GM21576 (cell line): ENCODE measurements at regions not wholly inside any gene's neighbourhood (a gene's known extent, or its start where the extent isn't known, plus 50 kb on each side); places are given as distances from the start of the nearest gene placed in this dataset.

ENCODE experiments used
- ATAC-seq: cut with Tn5 transposase; IDR thresholded peaks from one replicate; pipeline ENCODE4 v1.9.1; 2021; ENCODE audit warnings: mild to moderate bottlenecking, moderate library complexity; ENCODE audit not compliant: unreplicated experiment

GRCh38 chr18:66759050-66759828, 155.3 kb upstream of the CDH19 start:
- no peak for ATAC-seq

GRCh38 chr18:66757946-66758345, 154.1 kb upstream of the CDH19 start:
- ATAC-seq = no peak

- ATAC-seq = no peak
Measured at GRCh38 chr18:66754335-66754734, 150.4 kb upstream of the CDH19 start.

GRCh38 chr18:66752733-66753132, 148.8 kb upstream of the CDH19 start:
- no peak for ATAC-seq

- no peak for ATAC-seq
Measured at GRCh38 chr18:66749481-66750035, 145.7 kb upstream of the CDH19 start.

GRCh38 chr18:66749030-66749429, 145.1 kb upstream of the CDH19 start:
- no peak for ATAC-seq

- no peak for ATAC-seq
Measured at GRCh38 chr18:66742832-66743231, 138.9 kb upstream of the CDH19 start.

- ATAC-seq = no peak
Measured at GRCh38 chr18:66735933-66736332, 132.0 kb upstream of the CDH19 start.

- no peak for ATAC-seq
Measured at GRCh38 chr18:66734451-66734850, 130.6 kb upstream of the CDH19 start.

- no peak for ATAC-seq
Measured at GRCh38 chr18:66731890-66732289, 128.0 kb upstream of the CDH19 start.

- ATAC-seq = no peak
Measured at GRCh38 chr18:66729442-66730239, 125.8 kb upstream of the CDH19 start.

- ATAC-seq = no peak
Measured at GRCh38 chr18:66728951-66729350, 125.1 kb upstream of the CDH19 start.

- no peak for ATAC-seq
Measured at GRCh38 chr18:66727991-66728390, 124.1 kb upstream of the CDH19 start.

GRCh38 chr18:66724664-66725356, 120.9 kb upstream of the CDH19 start:
- no peak for ATAC-seq

GRCh38 chr18:66722671-66723070, 118.8 kb upstream of the CDH19 start:
- ATAC-seq = no peak

- ATAC-seq = no peak
Measured at GRCh38 chr18:66708646-66709045, 104.8 kb upstream of the CDH19 start.

GRCh38 chr18:66707473-66707872, 103.6 kb upstream of the CDH19 start:
- no peak for ATAC-seq

- ATAC-seq = no peak
Measured at GRCh38 chr18:66695281-66695680, 91.4 kb upstream of the CDH19 start.

- no peak for ATAC-seq
Measured at GRCh38 chr18:66694852-66695251, 91.0 kb upstream of the CDH19 start.

- no peak for ATAC-seq
Measured at GRCh38 chr18:66687635-66688034, 83.7 kb upstream of the CDH19 start.

- ATAC-seq = no peak
Measured at GRCh38 chr18:66682855-66683322, 79.0 kb upstream of the CDH19 start.
